HG03135 (cell line): ENCODE measurements at regions not wholly inside any gene's neighbourhood (a gene's known extent, or its start where the extent isn't known, plus 50 kb on each side); places are given as distances from the start of the nearest gene placed in this dataset.
"Not testable (repeated sequence)": the region's sequence is repeated elsewhere in the genome, so short reads cannot be mapped to it uniquely, and the experiment has no call there.

Source experiments
- ATAC-seq: cut with Tn5 transposase; IDR thresholded peaks from one replicate; pipeline ENCODE4 v1.9.1; 2021; ENCODE audit warnings: mild to moderate bottlenecking, moderate library complexity; ENCODE audit not compliant: unreplicated experiment

GRCh38 chr16:73420244-73420643 is 372.3 kb upstream of the ZFHX3 start:
- no peak for ATAC-seq

DNA sequence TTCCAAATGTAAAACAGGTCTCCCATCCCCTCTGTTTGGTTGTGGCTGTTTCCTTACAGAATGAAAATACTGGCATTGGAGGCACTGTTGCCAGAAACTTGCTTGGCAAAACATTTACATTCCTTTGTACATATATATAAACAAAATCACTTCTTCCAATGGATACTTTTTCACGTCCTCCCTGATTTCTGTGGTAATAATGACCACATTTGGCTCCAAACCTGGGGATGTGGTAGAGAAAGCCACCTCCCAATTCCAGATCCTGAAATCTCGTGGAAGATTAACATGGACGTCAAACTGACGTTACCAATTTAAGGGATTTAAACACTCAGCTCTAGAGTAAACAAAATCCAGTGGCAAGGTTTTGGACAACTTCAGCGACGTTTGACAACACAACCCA is 370.8 kb upstream of the ZFHX3 start:
- no peak for ATAC-seq

DNA sequence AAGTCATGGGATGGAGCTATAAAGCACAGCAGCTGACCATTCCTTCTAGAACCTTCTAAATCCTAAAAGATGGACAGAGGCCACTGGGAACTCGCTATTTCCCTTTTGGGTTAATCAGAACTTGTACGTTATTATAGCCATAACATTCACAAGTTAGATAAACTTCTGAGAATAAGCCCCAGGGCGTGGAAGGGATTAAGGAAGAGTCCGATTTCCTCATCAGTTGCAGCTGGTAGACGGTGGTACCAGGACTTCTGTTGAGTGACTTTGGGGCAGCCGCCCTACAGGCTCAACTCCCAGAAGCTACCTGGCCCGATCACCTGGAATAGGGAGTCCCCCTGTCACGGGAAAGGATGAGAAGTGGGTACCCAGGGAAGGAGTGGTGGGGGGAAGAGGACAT is 370.1 kb upstream of the ZFHX3 start:
- ATAC-seq: no peak

DNA sequence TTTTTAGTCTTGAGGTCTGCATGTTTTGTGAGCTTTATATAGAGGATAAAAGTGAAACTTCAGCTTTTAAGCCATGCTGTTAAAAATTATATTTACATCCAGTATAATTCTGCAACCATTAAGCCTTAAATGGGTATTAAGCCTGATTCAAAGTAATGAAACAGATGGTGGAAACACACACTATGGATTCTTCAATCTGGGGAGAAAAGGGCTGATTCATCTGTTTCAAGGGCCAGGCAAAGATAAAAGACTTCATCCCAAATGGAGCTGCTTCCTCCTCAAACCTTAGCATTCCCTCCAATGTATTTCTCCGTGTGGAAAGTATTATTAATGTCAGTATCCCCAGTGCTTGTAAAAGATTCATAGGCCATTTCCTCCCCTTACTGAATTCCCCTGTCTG is 367.4 kb upstream of the ZFHX3 start:
- no peak for ATAC-seq

DNA sequence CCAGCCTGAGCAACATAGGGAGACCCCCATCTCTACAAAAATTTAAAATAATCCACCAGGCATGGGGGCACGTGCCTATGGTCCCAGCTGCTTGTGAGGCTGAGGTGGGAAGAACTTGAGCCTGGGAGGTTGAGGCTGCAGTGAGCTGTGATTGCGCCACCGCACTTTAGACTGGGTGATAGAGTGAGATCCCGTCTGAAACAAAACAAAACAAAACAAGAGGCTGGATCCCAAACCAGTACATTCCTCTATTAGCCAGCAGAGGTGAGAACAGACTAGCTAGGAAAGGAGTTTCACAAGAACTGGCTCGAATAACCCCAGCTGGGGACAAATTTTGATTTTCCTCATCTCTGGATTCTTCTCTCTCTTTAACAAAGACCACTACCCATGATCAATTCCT is 366.7 kb upstream of the ZFHX3 start:
- no peak for ATAC-seq

- no peak for ATAC-seq
Measured at GRCh38 chr16:73413830-73414190, 365.9 kb upstream of the ZFHX3 start.

- ATAC-seq: no peak
Measured at GRCh38 chr16:73413091-73413829, 365.3 kb upstream of the ZFHX3 start.

DNA sequence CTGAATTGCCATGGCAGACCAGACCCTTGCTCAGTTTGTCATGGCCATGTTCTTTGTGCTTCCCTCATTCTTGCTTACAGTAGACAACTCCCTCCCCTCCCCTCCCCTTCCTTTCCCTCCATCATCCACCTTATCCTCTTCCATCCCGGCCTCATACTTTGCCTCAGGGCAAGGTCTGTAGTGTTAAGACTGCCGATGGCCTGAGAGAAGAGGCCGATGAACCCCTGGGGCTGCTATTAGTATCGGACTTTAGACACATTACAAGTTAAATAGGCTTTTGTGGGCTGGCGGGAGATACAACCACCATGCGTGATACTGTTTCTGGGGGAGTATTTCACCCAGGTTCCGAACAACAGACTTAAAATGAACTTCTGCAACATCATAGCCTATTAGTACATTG is 364.5 kb upstream of the ZFHX3 start:
- ATAC-seq: no peak

- ATAC-seq: no peak
Measured at GRCh38 chr16:73408716-73409115, 360.8 kb upstream of the ZFHX3 start.

GRCh38 chr16:73408311-73408710 is 360.4 kb upstream of the ZFHX3 start:
- no peak for ATAC-seq

DNA sequence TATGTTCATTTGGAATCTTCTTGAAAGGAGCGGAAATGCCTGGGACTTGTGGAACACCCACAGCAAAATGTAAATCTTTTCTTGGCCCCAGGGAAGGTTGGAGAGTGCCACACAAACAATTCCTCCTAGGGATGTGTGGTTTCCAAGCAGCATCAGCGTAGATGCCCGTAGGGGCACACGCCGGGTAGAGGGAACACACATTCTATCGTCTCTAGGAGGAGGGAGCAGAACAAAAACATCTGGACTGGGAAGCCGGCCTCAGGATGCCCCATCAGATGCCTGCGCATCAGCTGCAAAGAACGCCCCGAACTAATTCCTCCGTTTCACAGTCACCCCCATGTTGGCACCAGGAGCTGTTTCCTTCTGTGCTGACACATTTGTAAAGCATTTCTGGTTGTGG is 357.9 kb upstream of the ZFHX3 start:
- no peak for ATAC-seq

DNA sequence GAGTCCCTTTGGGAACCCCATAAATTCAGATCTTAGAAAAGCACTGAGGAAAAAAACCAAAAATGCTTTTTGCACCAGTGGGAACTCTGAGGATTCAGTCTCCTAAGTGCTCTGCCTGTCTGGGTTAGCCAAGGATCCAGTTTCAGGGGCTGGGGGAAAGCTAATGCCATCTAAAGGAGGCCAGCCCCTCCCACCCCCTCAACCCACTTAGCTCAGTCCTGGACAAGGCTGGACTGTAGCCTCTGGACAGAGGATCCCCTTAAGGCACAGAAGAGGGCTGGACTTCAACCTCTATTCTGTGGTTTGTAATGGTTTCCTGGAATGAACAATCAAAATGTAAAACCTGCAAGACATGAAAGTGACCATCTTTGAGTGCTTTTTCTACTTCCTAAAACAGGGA is 356.1 kb upstream of the ZFHX3 start:
- no peak for ATAC-seq

DNA sequence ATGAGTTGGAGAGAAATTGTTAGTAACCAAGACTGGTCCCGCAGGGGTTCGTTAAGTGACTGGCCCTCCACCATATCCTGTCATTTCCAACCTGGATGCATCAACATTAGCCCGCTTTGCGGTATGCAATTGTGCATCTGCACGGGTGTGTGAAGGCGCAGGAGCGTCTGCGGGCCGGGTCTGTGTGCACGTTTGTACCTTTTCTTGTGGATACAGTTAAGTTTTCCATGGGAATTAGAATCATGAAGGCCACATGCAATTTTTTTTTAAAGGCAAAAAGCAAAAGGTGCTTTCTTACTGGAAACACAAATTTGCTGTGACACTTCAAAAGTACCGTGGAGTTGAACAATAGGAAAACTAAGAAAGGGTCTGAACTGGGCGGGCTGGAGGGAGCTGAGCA is 355.4 kb upstream of the ZFHX3 start:
- ATAC-seq: no peak

DNA sequence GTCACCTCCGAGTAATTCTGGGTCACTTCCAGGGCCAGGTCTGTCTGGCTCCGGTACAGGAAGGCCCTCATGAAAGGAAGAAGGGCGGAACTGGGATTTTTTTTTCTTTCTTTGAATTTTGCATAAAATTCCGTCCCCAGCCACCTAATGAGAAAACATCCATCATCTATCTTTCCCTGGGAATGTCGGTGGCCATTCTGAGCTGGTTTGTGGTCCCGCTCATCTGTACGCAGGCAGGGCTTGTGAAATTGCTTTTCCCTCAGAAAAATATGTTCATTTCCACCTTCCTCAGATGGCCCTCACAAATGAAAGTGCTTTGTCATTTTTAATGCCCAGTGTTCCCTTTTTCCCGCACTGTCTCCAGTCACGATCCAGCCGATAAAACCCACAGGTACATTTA is 353.0 kb upstream of the ZFHX3 start:
- ATAC-seq: no peak

DNA sequence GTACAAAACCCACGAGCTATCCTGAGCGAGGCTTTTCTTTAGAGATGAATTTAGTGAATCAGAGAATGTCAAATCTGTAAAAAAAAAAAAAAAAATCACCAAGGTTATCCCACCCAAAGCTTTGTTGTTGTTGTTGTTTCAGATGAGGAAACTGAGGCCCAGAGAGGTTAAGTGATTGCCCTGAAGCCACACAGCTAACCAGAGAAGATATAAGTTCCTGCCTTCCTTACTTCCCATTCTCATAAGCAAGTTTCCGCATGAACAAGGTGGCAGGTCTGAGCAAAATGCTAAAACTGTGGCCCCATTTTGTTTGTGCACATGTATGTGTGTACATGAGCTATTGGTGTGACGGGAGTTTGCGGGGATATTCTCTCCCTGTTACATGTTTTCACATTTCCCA is 352.1 kb upstream of the ZFHX3 start:
- no peak for ATAC-seq

- ATAC-seq: no peak
Measured at GRCh38 chr16:73399486-73399885, 351.6 kb upstream of the ZFHX3 start.

- ATAC-seq: not testable (repeated sequence)
Measured at GRCh38 chr16:73398604-73399003, 350.7 kb upstream of the ZFHX3 start.

DNA sequence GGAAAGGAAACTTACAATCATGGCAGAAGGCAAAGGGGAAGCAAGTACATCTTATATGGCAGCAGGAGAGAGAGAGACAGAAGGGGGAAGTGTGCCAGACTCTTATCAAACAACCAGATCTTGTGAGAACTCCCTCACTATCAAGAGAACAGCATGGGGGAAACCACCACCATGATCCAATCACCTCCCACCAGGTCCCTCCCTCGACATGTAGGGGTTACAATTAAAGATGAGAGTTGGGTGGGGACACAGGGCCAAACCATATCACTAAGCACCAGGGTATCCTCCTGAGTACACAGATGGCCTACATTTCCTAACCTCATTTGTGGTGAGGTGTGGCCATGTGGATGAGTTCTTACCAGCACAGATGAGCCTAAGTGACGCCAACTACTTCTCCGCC is 348.6 kb upstream of the ZFHX3 start:
- no peak for ATAC-seq

GRCh38 chr16:73390936-73391335 is 343.0 kb upstream of the ZFHX3 start:
- ATAC-seq: no peak

DNA sequence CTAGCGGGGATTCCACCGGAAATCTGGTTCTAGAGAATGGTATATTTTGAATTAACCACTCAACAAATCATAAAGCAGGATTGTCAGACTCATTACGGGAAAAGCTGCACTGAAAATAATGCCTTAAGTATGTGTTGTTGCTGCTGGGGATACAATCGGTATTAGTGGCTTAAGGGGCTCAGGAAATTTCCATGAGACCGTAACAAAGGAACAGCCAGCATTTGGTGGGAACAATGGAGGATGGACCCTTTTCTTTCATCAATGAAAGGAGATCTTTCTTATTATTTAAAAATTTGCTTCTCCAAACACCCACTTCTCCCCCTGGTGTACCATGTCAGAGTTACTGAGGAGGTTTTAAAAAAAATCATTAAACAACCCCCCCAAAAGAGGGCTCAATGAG is 342.6 kb upstream of the ZFHX3 start:
- ATAC-seq: no peak

DNA sequence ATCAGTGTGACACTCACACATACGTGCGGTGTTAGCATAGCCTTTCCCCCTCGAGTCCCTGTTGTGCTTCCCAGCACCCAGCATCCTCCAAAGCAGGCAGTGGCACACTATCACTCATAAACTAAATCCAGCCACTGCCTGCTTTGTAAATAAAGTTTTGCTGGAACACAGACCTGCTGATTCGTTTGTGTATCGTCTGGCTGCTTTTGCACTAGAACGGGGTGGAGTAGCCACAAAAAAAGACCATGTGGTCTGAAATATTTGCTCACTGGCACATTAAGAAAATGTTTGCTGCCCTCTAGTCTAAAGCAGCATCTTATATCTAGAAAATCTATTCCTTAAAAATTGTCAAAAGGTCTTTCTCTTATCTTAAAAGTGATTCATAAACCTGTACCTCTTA is 341.2 kb upstream of the ZFHX3 start:
- ATAC-seq: no peak

GRCh38 chr16:73387979-73388378 is 340.1 kb upstream of the ZFHX3 start:
- no peak for ATAC-seq

- no peak for ATAC-seq
Measured at GRCh38 chr16:73385696-73386095, 337.8 kb upstream of the ZFHX3 start.
